ENCODE measurements at regions not wholly inside any gene's neighbourhood (a gene's known extent, or its start where the extent isn't known, plus 50 kb on each side); places are given as distances from the start of the nearest gene placed in this dataset.
A peak's percentile ranks its signal among the peaks of the same experiment; 100 is the strongest.

DNA sequence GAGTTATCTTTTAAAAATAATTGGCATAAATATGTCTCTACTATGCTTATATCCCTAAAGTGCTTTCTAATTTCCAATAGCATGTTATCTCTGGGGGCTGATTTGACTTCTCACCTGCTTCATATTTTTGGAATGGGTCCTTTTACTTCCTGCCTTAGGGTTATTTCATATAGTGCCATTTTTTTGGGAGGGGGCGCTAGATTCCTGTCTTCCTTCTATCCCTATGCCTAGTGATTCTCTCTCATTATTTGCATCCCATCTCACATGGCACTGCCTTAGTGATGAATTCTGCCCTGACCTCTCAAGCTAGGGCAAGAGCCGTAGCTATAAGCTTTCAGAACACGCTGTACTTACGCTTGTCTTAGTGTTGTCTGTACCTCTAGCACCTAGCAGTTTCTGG, 150.3 kb upstream of the SLITRK3 start:
- no peak for DNase-seq (ENCODE audit: low read depth)

DNA sequence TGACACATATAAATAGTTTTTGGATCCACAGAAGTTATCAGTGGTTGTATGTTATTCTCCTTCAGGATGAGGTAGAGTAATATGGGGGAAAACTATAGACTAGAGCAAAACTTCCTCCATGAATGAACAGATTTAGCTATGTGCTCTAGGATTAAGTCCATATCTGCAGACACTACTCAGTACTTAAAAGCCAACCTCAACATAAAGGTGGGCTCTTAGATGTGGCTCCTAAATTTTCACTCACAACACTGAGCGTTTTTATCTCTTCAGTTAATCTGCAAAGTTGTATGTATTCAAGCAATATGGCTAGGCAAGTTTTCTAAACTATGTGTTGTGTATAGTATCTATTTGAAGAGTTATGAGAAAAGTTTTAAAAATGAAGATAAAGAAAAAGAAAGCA, 147.0 kb upstream of the SLITRK3 start:
- no peak for DNase-seq (ENCODE audit: low read depth)

DNA sequence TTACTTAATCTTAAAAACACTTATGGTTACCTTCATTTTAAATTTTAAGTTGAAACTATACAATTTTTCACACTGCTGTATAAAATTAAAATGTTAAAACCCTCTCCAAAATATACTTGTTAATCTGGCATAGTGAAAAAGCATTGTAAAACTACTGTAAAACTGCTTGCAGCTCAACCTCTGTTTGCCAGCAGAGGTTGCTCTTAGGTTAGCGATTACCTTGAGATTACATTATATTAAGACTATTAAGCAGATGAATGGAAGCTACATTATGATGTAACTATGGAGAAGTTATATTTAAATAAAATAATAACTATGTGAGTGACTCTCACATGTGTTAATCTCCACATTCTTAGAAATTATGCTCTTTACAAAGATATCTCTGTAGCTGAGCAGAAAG, 143.6 kb upstream of the SLITRK3 start:
- DNase-seq (ENCODE audit: low read depth) = no peak

DNA sequence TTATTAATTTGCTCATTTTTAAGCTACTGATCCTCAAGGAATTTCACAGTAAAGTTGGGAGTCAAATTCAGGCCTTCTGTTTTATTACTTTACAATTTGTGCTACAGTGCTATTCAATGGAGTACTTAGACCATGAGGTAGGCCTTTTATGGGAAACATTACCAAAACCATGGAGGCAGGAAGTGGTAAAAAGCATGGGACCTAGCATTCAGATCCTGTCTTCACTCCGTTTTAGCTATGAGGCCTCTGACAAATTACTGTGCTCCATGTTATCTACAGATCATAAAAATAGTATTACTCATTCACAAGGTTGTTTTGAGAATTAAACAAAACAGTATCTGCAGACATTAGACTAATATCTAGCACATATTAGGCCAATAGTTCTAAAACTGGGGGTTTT, 140.6 kb upstream of the SLITRK3 start:
- peak; percentile 50 for DNase-seq (ENCODE audit: low read depth)
